ENCODE measurements at regions not wholly inside any gene's neighbourhood (a gene's known extent, or its start where the extent isn't known, plus 50 kb on each side); places are given as distances from the start of the nearest gene placed in this dataset.

DNA sequence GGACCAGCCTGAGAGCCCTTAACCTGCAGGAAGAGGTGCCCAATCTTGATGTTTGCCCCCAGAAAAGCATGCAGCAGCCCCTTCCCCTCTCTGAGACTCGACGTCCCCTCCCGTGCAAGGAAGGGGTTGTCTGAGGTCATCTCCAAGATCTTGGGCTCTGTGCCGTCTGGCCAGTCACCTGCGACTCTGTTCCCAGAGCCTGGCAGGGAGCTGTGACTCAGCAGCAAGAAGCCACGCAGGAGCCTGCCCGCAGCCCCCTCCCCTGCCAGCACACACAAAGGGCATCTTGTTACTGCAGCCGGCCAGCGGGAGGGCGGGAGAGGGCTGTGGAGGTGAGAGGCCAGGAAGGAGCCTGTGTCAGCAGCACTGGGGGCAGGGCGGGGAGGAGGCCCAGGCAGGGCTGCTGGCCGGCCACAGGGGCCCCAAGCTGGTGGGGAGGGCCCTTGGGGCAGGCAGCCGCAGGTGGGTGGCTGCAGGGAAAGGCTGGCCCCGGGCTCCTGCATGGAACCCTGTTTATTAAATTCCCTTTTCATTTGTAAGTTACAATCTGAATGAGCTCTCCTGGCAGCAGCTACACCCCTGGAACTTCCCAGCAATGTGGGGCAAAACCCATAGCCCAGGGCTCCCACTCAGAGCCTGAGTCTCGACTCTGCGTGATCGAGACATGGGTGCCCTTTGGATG is 103.7 kb upstream of the ZMIZ1 start:
- no peak for DNase-seq (ENCODE audit: low spot score)

DNA sequence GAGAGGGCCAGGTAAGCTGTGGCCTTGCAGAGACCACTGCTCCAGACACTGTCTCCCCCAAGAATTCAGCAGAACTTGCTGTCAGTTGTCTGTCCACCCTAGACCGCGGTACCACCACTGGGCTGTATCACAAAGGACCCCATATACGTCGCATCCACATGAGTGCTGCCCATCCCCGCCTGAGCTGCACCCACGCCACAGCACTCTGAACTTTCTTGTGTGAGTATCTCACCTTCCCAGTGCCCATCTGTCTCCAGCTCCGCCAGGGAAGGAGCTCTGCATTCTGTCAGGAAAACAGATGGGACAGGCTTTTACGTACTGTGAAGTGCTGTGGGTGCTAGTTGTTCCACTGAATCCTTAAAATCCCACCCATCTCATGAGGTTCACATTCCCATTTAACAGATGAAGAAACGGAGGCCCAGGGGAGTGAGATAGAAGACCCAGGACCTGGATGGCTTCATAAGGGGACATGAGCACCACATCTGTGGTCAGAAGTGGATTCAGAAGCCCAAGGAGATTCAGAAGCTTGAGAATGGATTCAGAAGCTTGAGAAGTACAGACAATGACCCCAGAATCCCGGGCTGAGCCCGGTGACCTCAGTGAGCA is 102.5 kb upstream of the ZMIZ1 start:
- no peak for DNase-seq (ENCODE audit: low spot score)

DNA sequence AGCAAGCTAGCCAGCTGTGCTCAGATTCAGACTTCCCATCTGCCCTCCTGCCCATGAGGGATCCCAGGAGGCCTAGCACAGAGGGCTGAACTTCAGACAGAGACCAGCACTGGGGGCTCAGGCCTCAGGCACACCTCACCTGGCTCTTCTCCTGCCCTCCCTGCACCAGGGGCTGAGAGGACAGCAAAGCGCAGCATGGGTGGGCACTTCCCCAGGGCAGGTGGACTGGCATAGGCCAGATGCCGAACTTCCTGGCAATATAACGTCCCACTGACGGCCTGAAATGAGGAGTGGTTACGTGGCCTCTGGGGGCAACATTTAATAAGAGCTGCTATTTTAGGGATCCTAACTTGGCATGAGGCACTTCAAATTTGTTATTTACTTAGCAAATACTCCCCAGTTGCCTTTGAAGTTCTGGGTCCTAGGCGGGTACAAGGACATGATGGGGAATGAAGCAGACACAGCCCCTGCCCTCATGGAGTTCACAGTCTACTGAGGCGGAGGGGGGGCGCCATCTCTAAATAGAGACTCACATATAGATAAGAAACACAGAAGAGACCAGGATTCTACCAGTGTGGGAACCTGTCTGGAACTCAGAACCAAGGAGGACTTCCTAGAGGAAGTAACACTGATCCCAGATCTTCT is 101.8 kb upstream of the ZMIZ1 start:
- DNase-seq (ENCODE audit: low spot score) = no peak

DNA sequence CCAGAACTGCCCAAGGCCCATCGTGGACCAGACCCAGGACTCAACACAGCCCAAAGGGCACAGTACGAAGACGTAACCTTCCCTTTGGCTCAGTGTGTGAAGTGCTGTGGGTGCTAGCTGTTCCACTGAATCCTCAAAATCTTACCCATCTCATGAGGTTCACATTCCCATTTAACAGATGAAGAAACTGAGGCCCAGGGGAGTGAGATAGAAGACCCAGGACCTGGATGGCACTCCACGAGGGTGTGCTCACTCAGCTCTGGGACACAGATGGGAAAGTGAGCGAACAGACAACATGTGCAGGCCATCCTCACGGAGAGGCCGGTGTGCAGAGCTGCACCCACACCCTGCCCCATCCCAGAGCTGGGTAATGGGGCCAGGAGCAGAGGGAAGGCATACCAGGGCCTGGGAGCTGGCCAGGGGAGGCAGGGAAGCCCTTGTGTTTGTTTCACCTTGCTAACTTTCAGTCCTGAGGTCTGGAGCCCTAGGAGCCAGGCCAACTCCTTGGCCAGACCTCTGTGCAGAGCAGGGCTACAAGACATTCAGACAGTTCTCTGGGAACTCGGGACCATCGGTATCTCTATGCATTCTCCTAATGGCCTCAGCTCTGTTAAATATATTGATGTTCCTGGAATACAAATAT is 100.3 kb upstream of the ZMIZ1 start:
- no peak for DNase-seq (ENCODE audit: low spot score)

DNA sequence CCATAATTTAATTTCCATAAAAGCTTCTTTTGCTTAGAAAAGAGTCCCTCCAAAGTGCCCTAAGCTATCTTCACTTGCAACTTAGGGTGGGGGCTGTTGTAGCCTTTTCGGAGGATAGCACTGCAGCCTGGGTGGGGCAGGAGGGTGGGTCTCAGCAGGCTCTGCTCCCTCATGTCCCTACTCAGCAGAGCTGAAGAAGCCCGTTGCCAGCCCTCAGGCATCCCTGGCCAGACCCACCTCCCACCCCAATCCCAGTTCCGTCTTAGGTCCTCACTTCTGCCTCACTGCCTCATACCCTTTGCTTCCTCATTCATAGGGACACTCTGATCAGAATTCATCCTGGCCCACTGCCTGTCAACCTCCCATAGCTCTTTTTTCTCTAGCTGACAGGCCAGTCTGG is 99.8 kb upstream of the ZMIZ1 start:
- DNase-seq (ENCODE audit: low spot score) = no peak

DNA sequence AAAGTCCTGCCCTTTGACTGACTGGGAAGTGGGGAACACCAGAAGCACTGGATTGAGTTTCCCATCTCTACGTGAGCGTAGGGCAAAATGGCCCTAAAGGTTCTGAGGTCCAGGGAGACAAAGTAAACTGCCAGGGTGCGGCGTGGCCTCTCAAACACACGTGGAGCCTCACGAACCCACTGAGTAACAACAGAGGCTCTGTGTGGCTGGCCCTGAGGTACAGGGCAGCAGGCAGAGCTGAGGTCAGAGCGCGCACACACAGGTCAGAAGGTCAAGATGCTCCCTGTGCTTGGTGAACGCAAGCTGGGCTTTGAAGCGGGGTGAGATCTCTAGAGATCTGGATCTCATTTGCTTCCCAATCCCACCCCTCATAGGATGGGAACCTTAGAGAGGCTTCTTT is 99.0 kb upstream of the ZMIZ1 start:
- no peak for DNase-seq (ENCODE audit: low spot score)

DNA sequence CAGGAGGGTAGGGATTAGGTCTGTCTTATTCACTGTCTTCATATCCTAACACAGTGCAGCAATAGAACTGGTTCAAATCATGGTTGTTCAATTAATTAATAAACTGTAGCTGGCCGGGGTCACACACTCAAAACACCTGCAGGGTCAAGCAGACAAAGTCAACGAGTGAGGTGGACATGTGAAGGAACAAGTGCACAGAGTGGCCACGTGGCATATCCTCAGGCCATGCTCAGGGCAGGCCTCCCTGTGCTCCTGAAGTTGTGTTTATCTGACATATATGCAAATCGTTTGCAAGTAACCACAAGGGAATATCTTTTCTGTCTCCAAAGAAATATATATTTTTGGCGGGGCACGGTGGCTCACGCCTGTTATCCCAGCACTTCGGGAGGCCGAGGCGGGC is 98.5 kb upstream of the ZMIZ1 start:
- no peak for DNase-seq (ENCODE audit: low spot score)

DNA sequence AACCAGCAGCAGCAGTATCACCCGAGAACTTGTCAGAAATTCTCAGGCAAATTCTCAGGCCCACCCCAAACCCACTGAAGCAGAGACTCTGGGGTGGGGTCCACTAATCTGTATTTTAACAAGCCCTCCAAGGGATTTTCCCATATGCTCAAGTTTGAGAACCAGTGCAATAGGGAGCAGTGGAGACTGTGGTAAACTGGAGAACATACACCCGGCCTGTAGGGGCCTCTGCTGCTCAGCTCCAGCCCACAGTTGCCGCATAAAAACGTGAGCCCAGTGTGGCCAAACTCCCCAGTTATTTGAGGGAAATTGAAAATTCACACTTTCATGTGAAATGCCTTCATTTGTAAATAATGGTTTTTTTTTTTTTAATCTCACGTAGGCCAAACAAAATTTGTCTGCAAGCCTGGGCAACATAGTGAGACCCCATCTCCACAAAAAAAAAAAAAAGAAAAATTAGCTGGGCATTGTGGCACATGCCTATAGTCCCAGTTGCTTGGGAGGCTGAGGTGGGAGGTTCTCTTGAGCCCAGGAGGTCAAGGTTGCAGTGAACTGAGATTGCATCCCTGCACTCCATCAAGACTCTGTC is 97.6 kb upstream of the ZMIZ1 start:
- DNase-seq (ENCODE audit: low spot score) = no peak

DNA sequence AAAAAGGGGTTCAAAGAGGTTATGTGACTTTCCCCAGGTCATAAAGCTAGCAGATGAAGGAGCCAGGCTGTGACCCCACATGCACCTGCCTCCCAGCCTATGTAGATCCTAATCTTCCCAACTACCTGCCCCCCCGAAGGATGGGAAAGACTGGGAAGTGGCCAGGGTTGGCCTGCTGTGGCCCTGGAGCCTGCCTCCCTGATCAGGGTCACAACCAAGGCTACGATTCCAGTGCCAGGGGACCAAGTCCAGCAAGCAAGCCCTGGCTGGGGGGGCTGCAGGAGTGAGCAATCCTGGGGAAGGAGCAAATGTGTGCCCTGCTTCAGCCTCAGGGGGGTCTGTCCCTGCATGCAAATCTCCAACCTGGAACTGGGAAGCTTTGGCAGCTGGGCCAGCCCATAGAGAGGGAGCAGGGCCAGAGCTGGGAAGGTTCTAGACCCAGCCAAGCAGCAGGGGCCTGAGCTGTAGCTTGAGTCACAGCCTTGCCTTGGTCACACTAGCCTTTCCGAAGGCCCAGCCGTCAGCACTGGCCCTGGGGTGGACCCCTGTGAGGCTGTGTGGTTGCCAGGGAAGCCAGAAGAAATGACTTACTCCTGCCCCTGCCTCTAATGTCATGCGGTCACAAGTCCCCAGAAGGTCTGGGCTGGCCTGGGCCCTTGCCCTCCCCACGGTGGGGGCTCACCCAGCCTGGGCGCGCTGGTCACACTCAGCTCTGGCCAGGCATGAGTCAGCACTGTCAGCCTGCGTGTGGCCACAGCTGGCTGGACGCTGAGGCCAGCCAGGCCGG is 96.4 kb upstream of the ZMIZ1 start:
- DNase-seq (ENCODE audit: low spot score) = no peak

DNA sequence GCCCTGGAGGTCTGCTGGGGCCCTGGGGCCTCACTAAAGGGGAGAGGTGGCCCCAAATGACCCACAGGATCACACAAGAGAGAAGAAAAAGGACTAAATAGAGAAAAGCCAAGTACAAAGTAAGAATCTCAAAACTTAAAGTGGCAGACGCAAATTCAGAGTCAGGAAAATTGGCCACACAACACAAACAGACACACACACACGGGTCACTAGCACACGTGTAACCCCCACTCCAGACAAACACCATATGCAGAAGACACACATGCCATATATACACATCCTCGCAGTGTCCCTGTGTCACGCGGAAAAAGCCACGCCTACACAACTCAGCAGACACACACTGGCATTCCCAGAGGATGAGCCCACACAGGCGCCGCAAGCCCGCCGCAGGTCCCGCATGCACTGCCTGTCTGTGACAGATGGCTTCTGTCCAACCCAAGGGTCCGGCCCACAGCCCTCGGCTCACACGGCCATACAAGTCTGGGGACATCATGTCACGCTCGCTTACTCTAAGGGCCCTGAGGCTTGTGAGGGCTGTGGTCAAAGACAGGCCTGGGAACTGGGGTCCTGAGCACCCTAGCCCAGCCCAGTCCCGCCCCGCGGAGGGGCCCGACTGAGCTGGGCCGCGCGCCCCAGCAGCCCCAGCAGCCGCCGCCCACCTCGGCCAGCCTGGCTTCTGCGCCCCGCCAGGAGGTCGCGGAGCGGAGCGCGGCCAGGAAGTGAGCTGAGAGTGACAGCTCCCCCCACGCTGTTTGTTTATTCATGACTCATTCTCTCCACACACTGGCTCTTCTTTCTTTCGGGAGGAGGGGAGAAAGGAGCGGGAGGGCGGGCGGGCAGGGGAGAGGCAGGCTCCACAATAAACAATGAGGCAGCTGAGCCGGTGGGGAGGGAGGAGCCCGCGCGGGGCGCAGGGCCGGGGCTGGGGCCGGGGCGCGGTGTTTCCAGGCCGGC is 95.5 kb upstream of the ZMIZ1 start:
- peak; percentile 74 for DNase-seq (ENCODE audit: low spot score)

DNA sequence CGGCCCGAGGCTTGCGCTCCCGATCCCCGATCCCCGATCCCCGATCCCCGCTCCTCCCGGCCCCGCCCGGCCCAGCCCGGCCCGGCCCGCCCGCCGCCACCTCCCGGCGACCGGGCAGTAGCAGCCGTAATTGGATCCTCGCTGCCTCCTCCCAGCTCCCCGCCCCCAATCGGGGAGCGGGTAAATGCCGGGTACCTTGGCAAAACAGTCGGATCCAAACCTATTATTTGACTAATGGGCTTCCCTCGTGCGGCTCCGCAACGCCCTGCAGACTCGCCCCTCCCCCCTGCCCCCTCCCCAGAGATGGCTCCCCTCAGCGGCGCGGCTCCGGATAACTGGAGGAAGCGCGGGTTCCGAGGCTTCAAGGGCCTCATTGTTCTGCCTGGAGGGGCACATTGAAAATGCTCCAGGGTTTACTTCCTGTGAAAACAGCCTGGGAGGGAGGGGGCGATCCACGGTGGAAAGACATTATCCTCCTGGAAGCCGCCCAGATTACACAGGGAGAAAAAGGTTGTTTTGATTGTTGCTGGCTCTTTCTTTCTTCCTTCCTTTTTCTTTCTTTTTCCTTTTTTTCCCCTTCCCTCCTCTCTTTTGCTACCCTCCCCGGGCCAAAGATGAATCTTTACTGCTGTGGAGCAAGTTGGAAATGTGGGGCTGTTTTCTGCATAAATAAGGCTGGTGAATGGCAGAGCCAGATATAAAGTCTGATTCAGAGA is 94.7 kb upstream of the ZMIZ1 start:
- DNase-seq (ENCODE audit: low spot score) = peak; percentile 45

DNA sequence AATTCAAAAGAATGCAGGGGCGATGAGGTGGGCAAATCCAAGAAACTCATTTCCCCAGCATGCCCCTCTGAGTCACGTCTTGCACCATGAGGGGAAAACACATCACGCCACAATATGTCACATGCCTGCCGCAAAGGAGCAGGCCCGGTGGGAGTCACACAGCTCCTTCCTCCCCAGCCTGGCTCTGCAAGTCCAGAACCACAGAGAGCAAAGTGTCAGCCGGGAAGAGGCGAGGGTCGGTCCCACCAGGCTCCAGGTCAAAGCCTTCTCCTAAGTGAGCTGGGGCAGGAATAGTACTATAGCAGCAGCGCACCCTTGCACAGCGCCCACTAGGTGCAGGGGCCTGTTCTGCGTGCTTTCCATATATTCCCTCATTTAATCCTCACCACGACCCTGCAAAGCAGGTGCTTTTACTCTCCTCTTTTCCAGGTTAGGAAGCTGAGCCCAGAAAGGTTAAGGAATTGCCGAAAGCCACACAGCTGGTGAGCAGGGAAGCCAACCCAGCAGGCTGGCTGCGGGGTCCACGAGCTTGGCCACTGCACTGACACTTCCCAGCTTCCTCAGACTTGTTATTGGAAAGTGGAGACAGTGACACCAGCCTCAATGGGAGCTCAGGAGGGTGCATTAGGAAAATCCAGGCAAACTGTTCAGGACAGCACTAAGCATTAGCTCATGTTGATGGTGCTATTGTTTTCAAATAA is 94.0 kb upstream of the ZMIZ1 start:
- peak; percentile 48 for DNase-seq (ENCODE audit: low spot score)

DNA sequence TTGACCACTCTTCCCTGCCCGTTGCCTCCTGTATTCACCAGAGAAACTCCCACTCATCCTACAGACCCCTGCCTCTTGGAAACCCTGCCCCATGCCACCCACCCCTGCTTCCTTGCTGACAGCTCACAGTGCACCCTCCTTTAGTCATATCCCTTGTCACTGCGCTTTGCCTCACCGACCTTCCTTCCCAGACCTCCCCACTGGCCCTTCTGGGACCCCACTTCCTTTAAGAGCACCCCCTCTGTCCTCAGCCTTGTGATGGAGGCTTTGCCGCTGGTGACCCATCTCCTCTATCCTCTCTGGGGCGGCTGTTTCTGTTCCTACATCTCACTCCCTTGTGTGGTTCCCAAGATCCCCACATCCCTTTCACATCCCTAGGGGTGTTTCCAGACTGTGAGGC is 92.8 kb upstream of the ZMIZ1 start:
- no peak for DNase-seq (ENCODE audit: low spot score)

DNA sequence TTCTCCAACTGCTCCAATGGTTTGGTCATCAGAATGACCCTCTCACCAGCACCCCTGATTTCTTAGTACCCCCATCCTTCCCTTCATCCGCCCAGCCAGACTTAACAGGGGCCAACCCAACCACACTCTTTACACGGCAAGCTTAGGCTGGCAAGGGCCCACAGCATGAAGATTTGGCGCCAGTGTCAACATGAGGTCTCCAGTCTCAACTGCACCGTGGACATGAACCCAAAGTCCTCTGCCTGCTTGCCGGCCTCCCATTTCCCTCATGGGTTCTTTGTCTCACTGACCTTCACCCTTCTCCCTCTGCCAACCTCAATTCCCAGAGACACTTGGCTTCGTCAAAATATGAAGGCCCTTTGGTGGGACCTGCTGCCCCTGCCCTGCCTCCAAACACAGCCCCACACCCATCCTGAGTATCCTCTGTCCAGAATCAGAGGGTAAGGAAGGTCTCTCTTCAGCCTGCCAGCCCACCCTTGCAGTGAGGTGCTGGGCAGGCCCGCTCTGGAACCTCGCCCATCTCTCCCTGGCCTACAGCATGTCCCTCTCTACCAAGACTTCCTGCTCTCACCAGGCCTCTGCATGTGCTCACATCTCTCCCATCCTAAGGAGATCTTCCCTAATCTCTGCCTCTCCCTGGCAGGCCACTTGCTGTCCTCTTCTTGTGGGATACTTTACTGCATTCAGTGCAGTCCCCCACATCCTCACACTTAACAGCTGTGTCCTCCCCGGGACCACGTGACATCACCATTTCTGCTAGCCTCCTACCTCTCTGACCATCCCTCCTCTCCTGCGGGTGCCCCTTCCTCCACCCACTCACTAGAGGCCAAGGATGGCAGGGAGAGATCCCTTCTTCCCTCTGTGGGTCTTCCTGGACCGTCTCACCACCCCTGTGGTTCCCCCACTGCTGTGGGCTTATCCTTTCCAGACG is 91.7 kb upstream of the ZMIZ1 start:
- no peak for DNase-seq (ENCODE audit: low spot score)

DNA sequence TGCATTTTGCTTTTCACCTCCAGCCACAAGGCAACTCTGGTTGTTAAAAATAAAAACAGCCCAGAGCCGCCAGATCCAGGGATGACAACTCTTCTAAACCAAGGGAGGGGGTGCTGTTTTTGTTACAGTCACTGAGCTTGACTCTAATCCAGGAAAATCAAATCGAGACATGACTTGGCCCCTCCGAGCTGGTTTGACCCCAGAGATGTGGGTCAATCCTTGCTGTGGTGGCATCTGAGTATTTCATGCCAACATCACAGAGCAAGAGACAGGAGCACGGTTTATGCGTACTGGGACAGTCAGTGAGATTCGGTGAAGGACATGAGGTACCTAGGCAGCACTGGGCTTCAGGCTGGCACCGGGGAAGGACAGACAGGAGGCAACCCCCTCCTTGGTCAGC is 88.8 kb upstream of the ZMIZ1 start:
- DNase-seq (ENCODE audit: low spot score) = no peak

DNA sequence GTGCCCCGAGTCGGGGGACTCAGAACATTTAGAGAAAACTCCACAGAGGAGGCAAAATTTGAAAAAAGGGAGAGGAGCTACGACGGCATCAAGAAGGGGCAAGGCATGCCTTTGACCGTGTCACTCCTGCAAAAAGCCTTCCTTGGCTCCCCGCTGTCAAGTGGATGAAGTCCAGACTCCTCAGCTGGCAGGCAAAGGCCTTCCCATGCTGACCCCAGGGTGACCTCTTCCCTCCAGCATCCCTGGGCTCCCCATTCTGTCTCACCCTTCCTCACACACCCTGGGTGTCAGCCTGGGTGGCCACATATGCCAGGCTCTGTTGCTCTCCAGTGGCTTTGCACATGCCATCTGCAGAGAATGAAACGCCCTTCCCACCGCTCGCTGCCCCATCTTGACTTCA is 88.4 kb upstream of the ZMIZ1 start:
- DNase-seq (ENCODE audit: low spot score) = no peak

DNA sequence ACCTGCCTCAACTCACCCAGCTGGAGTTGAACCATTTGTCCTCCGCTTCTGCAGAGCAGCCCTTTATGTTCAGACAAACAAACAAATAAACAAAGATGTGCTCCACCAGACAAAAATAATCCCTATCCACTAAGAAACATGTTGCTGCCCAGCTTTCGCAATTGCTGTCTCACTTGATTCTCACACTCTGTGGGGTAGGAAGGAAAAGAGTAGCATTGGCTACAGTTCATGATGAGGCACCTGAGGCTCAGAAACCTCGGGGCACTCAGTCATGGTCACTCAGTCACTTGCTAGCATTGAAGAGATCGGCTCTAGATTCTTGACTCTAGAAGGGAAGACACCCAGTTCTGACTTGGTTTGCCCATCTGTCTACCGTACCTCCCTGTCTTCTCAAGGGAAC is 88.0 kb upstream of the ZMIZ1 start:
- DNase-seq (ENCODE audit: low spot score) = no peak

DNA sequence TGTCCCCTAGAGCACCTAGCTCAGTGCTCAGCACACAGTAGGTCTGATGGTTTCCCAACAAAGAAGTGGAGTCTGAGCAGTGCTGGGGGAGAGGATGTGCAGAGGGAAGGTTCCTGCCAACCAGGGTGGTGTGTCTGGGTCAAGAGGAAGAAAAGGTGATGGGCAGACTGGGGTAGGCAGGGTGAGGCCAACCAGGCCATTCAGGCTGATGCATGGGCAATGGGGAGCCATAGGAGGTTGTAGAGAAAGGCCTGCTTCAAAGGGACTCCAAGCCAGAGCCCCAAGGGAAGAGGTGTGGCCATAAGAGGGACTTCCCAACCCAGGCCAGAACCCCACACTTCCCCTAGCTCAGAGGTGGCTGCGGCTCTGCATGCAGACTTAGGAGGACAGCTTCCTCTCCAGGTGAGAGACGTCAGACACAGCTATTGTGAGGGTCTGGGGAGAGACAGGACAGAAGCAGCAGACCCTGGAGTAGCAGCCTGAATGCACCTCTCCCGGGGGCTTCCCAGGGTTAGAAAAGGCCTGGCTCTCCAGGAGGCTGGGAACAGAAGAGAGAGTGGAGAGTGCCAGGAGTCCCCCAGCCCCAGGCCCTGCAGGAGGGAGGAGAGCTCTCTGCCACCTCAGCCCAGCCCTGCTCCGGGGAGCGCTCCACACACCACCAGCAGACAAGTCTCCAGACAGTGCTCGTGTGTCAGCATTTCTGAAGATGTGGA is 87.4 kb upstream of the ZMIZ1 start:
- peak; percentile 15 for DNase-seq (ENCODE audit: low spot score)
